ENCODE measurements at regions not wholly inside any gene's neighbourhood (a gene's known extent, or its start where the extent isn't known, plus 50 kb on each side); places are given as distances from the start of the nearest gene placed in this dataset.
A peak's percentile ranks its signal among the peaks of the same experiment; 100 is the strongest.

DNA sequence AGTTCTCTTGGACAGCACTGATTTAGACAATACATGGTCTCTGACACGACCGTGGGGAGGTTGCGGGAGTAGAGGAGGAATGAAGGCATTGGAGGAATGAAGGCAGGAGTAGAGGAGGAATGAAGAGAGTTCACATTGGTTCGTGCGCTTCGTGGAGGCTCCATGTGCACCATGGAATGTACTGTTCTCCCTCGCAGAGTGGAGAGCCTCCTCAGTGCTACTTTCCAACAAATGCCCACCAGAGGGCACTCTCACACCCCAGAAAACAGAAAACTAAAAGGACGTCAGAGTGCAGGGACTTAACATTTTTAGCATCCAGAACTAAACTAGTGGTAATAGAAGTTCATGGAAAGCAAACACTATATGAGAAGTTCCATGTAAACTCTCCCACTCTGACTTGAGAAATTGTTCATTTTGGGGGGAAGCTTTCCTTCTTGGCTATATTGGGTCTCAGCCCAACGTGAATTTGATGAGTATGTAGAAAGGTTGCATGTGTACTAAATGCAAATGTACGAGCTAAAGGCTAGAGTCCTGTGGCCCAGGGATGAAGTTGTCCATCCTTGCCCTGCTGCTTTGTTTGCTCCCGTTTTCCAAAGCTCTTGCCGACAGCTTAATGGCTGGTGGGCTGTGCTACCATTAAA, 211.6 kb downstream of the LMX1A start (continued):
- TF ChIP-seq SCMH1 (CRISPR knock-in tag; IDR thresholded peaks at IDR 0.05; ENCODE audit: borderline replicate concordance) (no peak), CCAR2 (optimal IDR thresholded peaks at IDR 0.05; ENCODE audit: low read depth, low read length) (no peak), ZNF788 (CRISPR knock-in tag; IDR thresholded peaks at IDR 0.05; ENCODE audit: borderline replicate concordance) (no peak), TEAD2 (CRISPR knock-in tag; IDR thresholded peaks at IDR 0.05) (no peak), RBFOX2 (IDR thresholded peaks at IDR 0.05; ENCODE audit: low read depth, low read length) (no peak), EP300 (IDR thresholded peaks at IDR 0.05; ENCODE audit: low read depth in 2 of 2, low read length in 2 of 2) (no peak), EP300 (CRISPR knock-in tag; IDR thresholded peaks at IDR 0.05; ENCODE audit: borderline replicate concordance) (no peak), ZNF713 (CRISPR knock-in tag; IDR thresholded peaks at IDR 0.05) (no peak), ZNF547 (CRISPR knock-in tag; IDR thresholded peaks at IDR 0.05) (no peak), ZNF773 (CRISPR knock-in tag; IDR thresholded peaks at IDR 0.05; ENCODE audit: borderline replicate concordance) (no peak), ADNP (CRISPR knock-in tag; IDR thresholded peaks at IDR 0.05) (no peak), PHB2 (IDR thresholded peaks at IDR 0.05; ENCODE audit: partially characterized antibody) (no peak), ZNF235 (CRISPR knock-in tag; IDR thresholded peaks at IDR 0.05; ENCODE audit: borderline replicate concordance) (no peak)
- TF ChIP-seq, protein P1, sequence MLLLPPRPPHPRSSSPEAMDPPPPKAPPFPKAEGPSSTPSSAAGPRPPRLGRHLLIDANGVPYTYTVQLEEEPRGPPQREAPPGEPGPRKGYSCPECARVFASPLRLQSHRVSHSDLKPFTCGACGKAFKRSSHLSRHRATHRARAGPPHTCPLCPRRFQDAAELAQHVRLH (CRISPR knock-in tag; IDR thresholded peaks at IDR 0.05; ENCODE audit: borderline replicate concordance, low read depth): no peak
- TF ChIP-seq, protein P2, sequence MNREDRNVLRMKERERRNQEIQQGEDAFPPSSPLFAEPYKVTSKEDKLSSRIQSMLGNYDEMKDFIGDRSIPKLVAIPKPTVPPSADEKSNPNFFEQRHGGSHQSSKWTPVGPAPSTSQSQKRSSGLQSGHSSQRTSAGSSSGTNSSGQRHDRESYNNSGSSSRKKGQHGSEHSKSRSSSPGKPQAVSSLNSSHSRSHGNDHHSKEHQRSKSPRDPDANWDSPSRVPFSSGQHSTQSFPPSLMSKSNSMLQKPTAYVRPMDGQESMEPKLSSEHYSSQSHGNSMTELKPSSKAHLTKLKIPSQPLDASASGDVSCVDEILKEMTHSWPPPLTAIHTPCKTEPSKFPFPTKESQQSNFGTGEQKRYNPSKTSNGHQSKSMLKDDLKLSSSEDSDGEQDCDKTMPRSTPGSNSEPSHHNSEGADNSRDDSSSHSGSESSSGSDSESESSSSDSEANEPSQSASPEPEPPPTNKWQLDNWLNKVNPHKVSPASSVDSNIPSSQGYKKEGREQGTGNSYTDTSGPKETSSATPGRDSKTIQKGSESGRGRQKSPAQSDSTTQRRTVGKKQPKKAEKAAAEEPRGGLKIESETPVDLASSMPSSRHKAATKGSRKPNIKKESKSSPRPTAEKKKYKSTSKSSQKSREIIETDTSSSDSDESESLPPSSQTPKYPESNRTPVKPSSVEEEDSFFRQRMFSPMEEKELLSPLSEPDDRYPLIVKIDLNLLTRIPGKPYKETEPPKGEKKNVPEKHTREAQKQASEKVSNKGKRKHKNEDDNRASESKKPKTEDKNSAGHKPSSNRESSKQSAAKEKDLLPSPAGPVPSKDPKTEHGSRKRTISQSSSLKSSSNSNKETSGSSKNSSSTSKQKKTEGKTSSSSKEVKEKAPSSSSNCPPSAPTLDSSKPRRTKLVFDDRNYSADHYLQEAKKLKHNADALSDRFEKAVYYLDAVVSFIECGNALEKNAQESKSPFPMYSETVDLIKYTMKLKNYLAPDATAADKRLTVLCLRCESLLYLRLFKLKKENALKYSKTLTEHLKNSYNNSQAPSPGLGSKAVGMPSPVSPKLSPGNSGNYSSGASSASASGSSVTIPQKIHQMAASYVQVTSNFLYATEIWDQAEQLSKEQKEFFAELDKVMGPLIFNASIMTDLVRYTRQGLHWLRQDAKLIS (CRISPR knock-in tag; IDR thresholded peaks at IDR 0.05): no peak
- TF ChIP-seq, protein P3, sequence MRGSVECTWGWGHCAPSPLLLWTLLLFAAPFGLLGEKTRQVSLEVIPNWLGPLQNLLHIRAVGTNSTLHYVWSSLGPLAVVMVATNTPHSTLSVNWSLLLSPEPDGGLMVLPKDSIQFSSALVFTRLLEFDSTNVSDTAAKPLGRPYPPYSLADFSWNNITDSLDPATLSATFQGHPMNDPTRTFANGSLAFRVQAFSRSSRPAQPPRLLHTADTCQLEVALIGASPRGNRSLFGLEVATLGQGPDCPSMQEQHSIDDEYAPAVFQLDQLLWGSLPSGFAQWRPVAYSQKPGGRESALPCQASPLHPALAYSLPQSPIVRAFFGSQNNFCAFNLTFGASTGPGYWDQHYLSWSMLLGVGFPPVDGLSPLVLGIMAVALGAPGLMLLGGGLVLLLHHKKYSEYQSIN (CRISPR knock-in tag; IDR thresholded peaks at IDR 0.05; ENCODE audit: borderline replicate concordance): no peak
- TF ChIP-seq, protein P4, sequence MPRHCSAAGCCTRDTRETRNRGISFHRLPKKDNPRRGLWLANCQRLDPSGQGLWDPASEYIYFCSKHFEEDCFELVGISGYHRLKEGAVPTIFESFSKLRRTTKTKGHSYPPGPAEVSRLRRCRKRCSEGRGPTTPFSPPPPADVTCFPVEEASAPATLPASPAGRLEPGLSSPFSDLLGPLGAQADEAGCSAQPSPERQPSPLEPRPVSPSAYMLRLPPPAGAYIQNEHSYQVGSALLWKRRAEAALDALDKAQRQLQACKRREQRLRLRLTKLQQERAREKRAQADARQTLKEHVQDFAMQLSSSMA (CRISPR knock-in tag; IDR thresholded peaks at IDR 0.05): no peak
- TF ChIP-seq, protein P5, sequence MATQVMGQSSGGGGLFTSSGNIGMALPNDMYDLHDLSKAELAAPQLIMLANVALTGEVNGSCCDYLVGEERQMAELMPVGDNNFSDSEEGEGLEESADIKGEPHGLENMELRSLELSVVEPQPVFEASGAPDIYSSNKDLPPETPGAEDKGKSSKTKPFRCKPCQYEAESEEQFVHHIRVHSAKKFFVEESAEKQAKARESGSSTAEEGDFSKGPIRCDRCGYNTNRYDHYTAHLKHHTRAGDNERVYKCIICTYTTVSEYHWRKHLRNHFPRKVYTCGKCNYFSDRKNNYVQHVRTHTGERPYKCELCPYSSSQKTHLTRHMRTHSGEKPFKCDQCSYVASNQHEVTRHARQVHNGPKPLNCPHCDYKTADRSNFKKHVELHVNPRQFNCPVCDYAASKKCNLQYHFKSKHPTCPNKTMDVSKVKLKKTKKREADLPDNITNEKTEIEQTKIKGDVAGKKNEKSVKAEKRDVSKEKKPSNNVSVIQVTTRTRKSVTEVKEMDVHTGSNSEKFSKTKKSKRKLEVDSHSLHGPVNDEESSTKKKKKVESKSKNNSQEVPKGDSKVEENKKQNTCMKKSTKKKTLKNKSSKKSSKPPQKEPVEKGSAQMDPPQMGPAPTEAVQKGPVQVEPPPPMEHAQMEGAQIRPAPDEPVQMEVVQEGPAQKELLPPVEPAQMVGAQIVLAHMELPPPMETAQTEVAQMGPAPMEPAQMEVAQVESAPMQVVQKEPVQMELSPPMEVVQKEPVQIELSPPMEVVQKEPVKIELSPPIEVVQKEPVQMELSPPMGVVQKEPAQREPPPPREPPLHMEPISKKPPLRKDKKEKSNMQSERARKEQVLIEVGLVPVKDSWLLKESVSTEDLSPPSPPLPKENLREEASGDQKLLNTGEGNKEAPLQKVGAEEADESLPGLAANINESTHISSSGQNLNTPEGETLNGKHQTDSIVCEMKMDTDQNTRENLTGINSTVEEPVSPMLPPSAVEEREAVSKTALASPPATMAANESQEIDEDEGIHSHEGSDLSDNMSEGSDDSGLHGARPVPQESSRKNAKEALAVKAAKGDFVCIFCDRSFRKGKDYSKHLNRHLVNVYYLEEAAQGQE (IDR thresholded peaks at IDR 0.05; ENCODE audit: borderline replicate concordance in 1 of 2, low read depth in 1 of 2, low read length in 2 of 2): no peak
- TF ChIP-seq, protein P6, sequence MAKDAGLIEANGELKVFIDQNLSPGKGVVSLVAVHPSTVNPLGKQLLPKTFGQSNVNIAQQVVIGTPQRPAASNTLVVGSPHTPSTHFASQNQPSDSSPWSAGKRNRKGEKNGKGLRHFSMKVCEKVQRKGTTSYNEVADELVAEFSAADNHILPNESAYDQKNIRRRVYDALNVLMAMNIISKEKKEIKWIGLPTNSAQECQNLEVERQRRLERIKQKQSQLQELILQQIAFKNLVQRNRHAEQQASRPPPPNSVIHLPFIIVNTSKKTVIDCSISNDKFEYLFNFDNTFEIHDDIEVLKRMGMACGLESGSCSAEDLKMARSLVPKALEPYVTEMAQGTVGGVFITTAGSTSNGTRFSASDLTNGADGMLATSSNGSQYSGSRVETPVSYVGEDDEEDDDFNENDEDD (CRISPR knock-in tag; IDR thresholded peaks at IDR 0.05; ENCODE audit: borderline replicate concordance): peak; percentile 57; the same call in 1 of the 2 replicates
